ENCODE measurements at regions not wholly inside any gene's neighbourhood (a gene's known extent, or its start where the extent isn't known, plus 50 kb on each side); places are given as distances from the start of the nearest gene placed in this dataset.
"Not testable (repeated sequence)": the region's sequence is repeated elsewhere in the genome, so short reads cannot be mapped to it uniquely, and the experiment has no call there.

- DNase-seq = no peak
Measured at GRCh38 chr2:53373126-53373525, 394.5 kb upstream of the CHAC2 start.

DNA sequence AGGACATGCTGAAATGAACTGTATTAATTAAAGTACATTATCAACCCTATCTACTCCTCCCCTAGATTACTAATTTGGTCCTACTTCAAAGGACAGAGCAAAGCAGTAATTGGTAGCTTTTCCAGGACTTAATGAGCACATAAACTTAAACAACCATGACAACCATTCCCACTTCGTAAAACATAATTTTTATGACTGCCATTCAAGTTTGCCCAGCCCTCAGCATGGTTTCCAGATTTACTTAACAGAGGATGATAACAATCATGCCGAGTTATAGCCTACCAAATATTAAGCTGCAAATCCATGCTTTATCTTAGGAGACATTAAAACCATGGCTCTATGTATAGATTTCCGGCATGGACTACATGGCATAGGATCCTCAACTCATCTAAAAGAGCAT is 401.1 kb upstream of the CHAC2 start:
- no peak for DNase-seq

DNA sequence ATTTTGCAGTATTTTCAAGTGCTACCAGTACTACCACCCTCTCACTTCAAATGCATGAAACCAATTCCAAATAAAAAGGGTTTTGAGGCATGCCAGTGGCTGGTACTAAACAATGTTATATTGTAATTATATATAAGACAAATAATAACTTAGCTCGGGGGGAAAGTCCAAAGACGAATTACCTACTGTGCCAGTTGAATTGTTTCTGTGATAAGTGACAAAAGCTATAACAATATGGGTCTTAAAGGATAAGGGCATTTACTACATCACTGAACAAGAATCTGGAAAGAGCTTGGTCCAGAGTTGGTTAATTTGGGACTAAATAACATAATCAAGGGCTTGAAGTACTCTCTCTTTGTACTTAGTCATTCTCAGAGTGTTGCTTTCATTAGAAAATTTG is 404.7 kb upstream of the CHAC2 start:
- DNase-seq = no peak

GRCh38 chr2:53356291-53356905 is 411.2 kb upstream of the CHAC2 start:
- DNase-seq = no peak

DNA sequence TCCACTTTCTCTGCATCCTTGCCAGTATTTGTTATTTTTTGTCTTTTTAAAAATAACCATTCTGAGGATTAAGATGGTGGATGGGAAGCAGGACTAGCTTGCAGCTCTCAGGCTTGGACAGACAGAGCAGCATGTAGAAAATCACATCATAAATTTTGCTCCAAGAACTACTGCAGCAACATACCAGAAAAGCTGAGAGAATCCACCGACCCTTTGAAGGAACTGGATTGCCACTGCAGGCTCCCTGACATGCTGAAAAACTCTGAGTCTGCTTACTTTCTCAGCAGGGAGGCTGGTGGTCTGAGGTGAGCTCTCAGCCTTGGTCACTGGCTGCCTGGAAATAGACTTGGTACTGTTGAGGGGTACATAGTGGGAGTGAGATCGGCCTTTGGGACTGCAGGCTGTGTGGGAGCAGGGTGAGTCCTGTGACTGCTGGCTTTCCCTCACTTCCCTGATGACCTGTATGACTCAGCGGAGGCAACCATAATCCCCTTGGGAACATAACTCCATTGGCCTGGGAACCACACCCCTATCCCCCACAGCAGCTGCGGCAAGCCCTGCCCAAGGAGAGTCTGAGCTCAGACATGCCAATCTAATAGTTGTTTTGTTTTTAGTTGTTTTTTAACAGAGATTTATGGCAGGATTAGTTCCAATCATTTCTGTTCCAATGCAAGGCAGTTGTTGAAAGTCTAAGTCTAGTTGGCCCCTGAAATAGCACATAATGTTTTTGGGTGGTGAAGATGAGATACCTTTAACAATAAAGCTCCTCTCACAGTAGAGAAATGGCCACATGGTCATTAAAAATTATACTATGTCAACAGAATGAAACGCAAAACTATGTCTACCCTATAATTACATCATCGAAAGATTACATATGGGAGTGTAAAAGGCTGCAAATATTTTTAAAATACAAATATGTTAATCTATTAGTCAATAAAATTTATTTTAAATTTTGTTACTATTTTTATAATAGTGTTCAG is 414.2 kb upstream of the CHAC2 start:
- no peak for DNase-seq

DNA sequence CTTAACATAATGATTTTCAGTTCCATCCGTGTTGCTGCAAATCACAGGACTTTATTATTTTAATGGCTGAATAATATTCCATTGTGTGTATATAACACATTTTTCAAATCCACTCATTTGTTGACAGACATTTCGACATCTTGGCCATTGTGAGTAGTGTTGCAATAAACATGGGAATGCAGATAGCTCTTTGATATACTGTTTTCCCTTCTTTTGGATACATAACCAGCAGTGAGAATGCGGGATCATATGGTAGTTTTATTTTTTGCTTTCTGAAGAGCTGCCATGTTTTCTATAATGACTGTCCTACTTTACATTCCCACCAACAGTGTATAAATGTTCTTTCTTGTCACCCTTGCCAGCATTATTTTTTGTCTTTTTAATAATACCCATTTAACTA is 420.3 kb upstream of the CHAC2 start:
- DNase-seq = no peak

DNA sequence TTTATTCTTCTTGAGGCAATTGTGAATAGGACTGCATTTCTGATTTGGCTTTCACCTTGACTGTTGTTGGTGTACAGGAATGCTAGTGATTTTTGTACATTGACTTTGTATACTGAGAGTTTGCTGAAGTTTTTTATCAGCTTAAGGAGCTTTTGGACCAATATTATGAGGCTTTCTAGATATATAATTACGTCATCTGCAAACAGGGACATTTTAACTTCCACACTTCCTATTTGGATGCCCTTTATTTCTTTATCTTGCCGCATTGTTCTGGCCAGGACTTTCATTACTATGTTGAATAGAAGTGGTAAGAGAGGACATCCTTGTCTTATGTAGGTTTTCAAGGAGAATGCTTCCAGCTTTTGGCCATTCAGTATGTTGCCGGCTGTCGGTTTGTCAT is 425.4 kb upstream of the CHAC2 start:
- DNase-seq = no peak

- DNase-seq = no peak
Measured at GRCh38 chr2:53334610-53335009, 433.0 kb upstream of the CHAC2 start.

DNA sequence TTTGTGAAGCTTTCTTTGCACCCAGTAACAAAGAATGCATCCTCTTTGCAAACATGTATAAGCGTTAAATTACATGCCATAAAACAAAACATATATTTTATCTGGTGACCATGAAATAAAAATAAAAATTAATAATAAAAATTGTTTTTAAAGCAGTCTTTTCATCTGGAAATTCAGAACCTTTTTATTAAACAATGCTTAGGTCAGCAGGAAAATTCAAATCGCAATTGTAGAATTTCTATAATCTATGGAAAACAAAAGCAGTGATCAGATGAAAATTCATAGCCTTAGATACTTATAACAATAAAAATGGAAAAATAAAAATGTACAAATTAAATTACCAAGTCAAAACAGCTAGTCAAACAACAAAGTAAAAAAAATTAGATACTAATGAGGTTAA is 435.9 kb upstream of the CHAC2 start:
- no peak for DNase-seq

GRCh38 chr2:53317861-53318260 is 449.7 kb upstream of the CHAC2 start:
- no peak for DNase-seq

DNA sequence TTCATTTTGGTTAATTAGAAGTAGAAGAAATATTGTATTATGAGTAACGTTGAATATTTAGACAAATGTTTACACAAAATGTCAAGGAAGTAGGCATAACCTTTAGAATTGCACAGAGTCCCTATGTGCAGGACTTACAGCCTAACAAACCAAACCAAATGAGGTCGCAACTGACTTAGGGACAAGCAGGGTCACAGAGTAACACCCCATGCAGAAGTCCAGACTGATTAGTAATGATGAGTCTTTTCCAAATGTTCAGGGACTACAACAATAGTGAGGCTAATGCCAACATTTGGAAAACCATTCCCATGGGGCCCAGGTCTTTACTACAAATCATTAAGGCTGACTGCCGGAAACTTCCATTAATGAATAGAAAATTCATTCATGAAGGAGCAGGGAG is 452.5 kb upstream of the CHAC2 start:
- no peak for DNase-seq

DNA sequence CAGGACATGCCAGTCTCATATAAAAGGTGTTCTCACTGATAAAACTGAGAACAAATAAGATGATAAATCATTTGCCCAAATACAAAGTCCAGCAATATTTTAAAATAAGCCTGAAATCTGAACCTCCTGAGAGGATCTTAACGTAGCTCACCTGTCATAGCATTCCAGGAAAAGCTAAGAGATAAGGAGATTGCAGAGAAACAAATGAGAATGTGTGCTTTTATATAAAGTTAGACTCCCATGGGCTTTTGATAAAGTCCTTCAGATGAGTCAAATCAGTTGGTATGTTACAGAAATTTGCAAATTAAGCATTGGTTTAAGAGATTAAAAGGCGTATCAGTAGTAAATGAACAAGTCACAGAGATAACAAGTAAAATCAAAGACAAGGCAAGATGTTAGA is 452.9 kb upstream of the CHAC2 start:
- DNase-seq = no peak

- DNase-seq = not testable (repeated sequence)
Measured at GRCh38 chr2:53313644-53314043, 454.0 kb upstream of the CHAC2 start.

GRCh38 chr2:53312721-53313120 is 454.9 kb upstream of the CHAC2 start:
- DNase-seq = no peak

- DNase-seq = no peak
Measured at GRCh38 chr2:53312181-53312580, 455.4 kb upstream of the CHAC2 start.

DNA sequence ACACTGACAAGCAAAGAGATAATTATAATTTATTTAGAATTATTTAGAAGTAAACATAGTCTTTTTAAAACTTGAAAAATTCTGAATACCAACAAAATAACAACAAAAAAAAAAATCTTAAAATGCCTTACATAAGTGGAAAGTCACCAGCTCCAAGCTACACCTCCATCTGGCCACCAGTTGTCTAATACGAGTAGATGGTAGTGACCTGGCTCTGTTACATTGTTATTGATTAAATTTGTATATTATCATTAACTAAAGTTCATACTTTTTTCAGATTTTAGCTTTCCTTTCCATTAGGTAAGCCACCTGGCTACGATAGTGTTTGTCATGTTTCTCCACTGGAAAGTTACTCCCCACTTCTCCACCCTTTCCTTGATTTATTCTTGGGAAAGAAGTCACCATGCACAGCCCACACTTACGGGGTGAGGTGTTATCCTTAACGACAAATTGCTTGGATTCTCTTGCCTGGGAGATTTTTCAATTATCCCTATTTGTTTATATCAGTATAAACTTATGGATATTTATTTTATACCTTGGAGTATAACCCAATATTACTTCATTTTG is 464.5 kb upstream of the CHAC2 start:
- no peak for DNase-seq

GRCh38 chr2:53302455-53302854 is 465.1 kb upstream of the CHAC2 start:
- no peak for DNase-seq

DNA sequence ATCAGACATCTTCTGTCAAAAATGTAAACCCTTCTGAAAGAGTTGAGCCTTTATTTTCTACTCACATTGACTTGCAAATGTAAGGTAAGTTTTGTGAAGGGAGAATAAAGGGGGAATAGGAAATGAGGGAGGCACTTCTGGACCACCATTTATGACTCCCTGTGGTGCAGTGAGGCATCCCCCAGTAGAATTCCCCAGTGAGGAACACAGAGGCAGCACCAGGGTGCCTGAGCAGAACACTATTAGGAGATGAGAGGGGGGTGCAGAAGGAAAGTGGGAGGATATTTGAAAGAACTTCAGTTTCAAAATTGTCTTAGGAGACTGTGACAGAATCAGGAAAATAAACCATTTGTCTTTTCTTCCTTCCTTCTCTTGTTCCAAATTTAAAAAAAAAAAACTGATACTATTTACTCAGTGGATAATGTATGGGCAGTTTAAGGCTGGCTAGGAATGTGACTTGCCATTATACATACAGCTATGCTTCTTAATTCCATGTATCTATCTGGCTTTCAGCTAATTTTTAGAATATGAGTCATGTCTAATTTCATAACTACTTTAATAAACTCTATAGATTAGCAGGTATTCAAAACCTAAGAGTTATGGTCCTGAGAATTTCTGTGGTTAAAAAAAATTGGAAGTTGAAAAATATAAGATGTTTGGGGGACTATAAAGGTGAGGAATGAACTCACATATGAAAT is 478.1 kb upstream of the CHAC2 start:
- DNase-seq = no peak

DNA sequence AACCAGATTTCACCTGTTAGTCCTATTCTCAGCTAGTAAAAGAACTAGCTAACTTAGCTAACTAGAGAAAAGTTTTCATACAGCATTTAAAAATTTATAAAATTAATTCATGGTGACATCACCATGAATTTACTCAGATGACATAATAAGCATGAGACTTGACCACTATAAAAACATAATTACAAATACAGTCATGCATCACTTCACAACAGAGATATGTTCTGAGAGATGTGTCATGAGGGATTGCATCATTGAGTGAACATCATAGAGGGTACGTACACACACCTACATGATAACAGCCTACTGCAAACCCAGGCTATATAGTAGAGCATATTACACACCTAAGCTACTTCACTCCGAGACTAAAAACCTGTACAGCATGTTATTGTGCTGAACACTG is 481.3 kb upstream of the CHAC2 start:
- DNase-seq = no peak

GRCh38 chr2:53275743-53276142 is 491.9 kb upstream of the CHAC2 start:
- DNase-seq = no peak

- DNase-seq = no peak
Measured at GRCh38 chr2:53268626-53269025, 499.0 kb upstream of the CHAC2 start.

DNA sequence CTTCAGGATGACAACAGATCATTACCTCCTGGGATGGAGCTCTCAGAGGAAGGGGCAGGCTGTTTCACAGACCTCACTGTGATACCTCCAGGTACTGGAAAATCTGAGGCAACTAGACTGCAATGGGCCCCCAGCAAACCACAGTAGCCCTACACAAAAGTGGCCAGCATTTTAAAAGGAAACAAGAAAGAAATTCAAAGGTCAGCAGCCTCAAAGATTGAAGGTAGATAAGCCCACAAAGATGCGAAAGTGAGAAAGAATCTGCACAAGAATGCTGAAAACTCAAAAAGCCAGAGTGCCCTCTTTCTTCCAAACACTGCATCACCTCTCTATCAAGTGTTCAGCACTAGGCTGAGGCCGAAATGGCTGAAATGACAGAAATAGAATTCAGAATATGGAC is 499.5 kb upstream of the CHAC2 start:
- DNase-seq = no peak

Measured in hypothalamus (tissue), 51 donors.